MM.1S (cell line): ENCODE measurements at regions not wholly inside any gene's neighbourhood (a gene's known extent, or its start where the extent isn't known, plus 50 kb on each side); places are given as distances from the start of the nearest gene placed in this dataset.
"Not testable (repeated sequence)": the region's sequence is repeated elsewhere in the genome, so short reads cannot be mapped to it uniquely, and the experiment has no call there.

ENCODE experiments used
- DNase-seq: peaks from one replicate; pipeline ENCODE4 v3.0.0-alpha.2; 2015
- H2AFZ ChIP-seq: fragments of 300-600 bp; sonication (generic); 2 replicates; pipeline ENCODE4 v1.6.0; 2016; ENCODE audit warnings: antibody characterized with exemption, low read length
- H3F3A ChIP-seq: fragments of 300-600 bp; sonication (generic); 2 replicates; pipeline ENCODE4 v1.6.1; 2016; ENCODE audit warnings: mild to moderate bottlenecking, antibody characterized with exemption, low read length, moderate library complexity, mixed read lengths; ENCODE audit not compliant: insufficient read depth
- H3K27ac ChIP-seq: fragments of 300-600 bp; sonication (generic); 2 replicates; pipeline ENCODE4 v1.5.1; 2016; ENCODE audit warnings: mild to moderate bottlenecking, low read length
- H3K27me3 ChIP-seq: fragments of 300-600 bp; sonication (generic); replicated peaks from 2 replicates; pipeline ENCODE4 v1.6.0; 2016; ENCODE audit warnings: low read length; ENCODE audit not compliant: insufficient read depth
- H3K36me3 ChIP-seq: fragments of 300-600 bp; sonication (generic); replicated peaks from 2 replicates; pipeline ENCODE4 v1.6.1; 2016; ENCODE audit warnings: mild to moderate bottlenecking, low read length, mixed read lengths; ENCODE audit not compliant: insufficient read depth
- H3K4me1 ChIP-seq: fragments of 300-600 bp; sonication (generic); 2 replicates; pipeline ENCODE4 v1.6.1; 2016; ENCODE audit warnings: low read length, mixed read lengths
- H3K4me2 ChIP-seq: fragments of 300-600 bp; sonication (generic); 2 replicates; pipeline ENCODE4 v1.6.0; 2016; ENCODE audit warnings: low read depth, low read length
- H3K4me3 ChIP-seq: fragments of 300-600 bp; sonication (generic); 2 replicates; pipeline ENCODE4 v1.5.1; 2016; ENCODE audit warnings: low read length, mixed read lengths
- H3K79me2 ChIP-seq: fragments of 300-600 bp; sonication (generic); 2 replicates; pipeline ENCODE4 v1.6.1; 2016; ENCODE audit warnings: mixed run types, low read length, mixed read lengths
- H3K9ac ChIP-seq: fragments of 300-600 bp; sonication (generic); 2 replicates; pipeline ENCODE4 v1.6.1; 2016; ENCODE audit warnings: low read length, mixed read lengths
- H3K9me2 ChIP-seq: fragments of 300-600 bp; sonication (generic); replicated peaks from 2 replicates; pipeline ENCODE4 v1.6.1; 2016; ENCODE audit warnings: mild to moderate bottlenecking, low read length, mixed read lengths; ENCODE audit not compliant: insufficient read depth
- H3K9me3 ChIP-seq: fragments of 300-600 bp; sonication (generic); replicated peaks from 2 replicates; pipeline ENCODE4 v1.6.1; 2016; ENCODE audit warnings: mild to moderate bottlenecking, low read length, mixed read lengths; ENCODE audit not compliant: insufficient read depth
- H4K20me1 ChIP-seq: fragments of 300-600 bp; sonication (generic); 2 replicates; pipeline ENCODE4 v1.6.1; 2016; ENCODE audit warnings: mild to moderate bottlenecking, low read length, moderate library complexity, mixed read lengths; ENCODE audit not compliant: insufficient read depth
- CTCF ChIP-seq: fragments of 300-600 bp; sonication (generic); IDR thresholded peaks from 2 replicates; pipeline ENCODE4 v1.5.1; 2016; ENCODE audit warnings: antibody characterized with exemption, low read length, mixed read lengths
- EZH2 ChIP-seq: fragments of 300-600 bp; sonication (generic); optimal IDR thresholded peaks from 2 replicates; pipeline ENCODE3; 2017; ENCODE audit warnings: low read depth, mild to moderate bottlenecking, antibody characterized with exemption, low read length, mixed read lengths
- EZH2phosphoT487 ChIP-seq: fragments of 300-600 bp; sonication (generic); IDR thresholded peaks from 2 replicates; pipeline ENCODE4 v1.6.1; 2018; ENCODE audit warnings: antibody characterized with exemption, low read length

DNA sequence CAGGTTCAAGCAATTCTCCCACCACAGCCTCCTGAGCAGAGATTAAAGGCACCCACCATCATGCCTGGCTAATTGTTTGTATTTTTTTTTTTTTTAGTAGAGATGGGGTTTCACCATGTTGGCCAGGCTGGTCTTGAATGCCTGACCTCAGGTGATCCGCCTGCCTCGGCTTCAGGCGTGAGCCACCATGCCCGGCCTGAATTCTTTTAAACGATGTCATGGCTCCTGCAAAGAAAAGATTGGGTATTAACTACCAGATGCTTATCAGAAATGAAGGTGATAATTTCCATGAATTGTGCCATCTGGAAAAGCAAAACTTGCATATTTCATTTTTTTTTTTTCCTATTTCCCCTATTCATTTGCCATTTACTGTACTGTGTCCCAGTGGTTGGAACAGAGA, 195.7 kb upstream of the IGFBP7 start:
- Histone ChIP-seq H3K9ac (no peak overlapping the region), H3K4me3 (no peak overlapping the region), H3K9me2 (no peaks in the 10 kb centered on the region), H3K9me3 (no peaks in the 10 kb centered on the region), H3K79me2 (no peaks in the 10 kb centered on the region), H3K36me3 (no peaks in the 10 kb centered on the region), H3F3A (no peaks in the 10 kb centered on the region), H3K27me3 (no peaks in the 10 kb centered on the region), H3K4me1 (no peaks in the 10 kb centered on the region), H3K27ac (no peak overlapping the region), H4K20me1 (no peaks in the 10 kb centered on the region), H2AFZ (no peak overlapping the region), H3K4me2 (no peak overlapping the region)
- TF ChIP-seq CTCF (no peak), EZH2 (no peak), EZH2phosphoT487 (no peak)
- DNase-seq, result no peak

DNA sequence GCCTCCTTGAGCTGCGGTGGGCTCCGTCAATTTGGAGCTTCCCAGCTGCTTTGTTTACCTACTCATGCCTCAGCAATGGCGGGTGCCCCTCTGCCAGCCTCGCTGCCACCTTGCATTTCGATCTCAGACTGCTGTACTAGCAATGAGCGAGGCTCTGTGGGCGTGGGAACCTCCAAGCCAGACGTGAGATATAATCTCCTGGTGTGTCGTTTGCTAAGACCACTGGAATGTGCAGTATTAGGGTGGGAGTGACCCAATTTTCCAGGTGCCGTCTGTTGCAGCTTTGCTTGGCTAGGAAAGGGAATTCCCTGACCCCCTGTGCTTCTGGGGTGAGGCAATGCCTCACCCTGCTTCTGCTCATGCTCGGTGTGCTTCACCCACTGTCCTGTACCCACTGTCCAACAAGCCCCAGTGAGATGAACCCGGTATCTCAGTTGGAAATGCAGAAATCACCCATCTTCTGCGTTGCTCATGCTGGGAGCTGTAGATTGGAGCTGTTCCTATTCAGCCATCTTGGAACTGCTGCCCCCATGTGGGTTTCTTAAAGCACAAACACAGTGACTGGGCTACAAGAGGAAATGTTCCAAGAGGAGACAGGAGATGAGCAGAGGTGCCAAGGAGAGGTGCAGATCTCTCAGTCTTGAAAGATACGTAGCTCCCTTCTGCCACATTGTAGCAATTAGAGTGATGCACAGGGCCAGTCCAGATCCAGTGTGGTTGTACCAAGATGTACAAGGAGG, 193.0 kb upstream of the IGFBP7 start:
- Histone ChIP-seq H3F3A (no peaks in the 10 kb centered on the region), H3K27me3 (no peaks in the 10 kb centered on the region), H3K4me1 (no peaks in the 10 kb centered on the region), H4K20me1 (no peaks in the 10 kb centered on the region), H3K4me2 (no peak overlapping the region), H3K9me3 (no peaks in the 10 kb centered on the region), H3K27ac (no peak overlapping the region), H3K9ac (no peak overlapping the region), H3K79me2 (no peaks in the 10 kb centered on the region), H3K36me3 (no peaks in the 10 kb centered on the region), H3K9me2 (no peaks in the 10 kb centered on the region), H3K4me3 (no peak overlapping the region), H2AFZ (no peak overlapping the region)
- no peak for DNase-seq
- TF ChIP-seq CTCF, result no peak
- no peak for TF ChIP-seq EZH2
- TF ChIP-seq EZH2phosphoT487, result no peak

- not testable (repeated sequence) for H3K4me3 ChIP-seq, H2AFZ ChIP-seq, H3F3A ChIP-seq, H3K9ac ChIP-seq, H3K9me2 ChIP-seq, H3K4me2 ChIP-seq, H3K4me1 ChIP-seq, H3K27ac ChIP-seq, DNase-seq, H4K20me1 ChIP-seq, H3K36me3 ChIP-seq, H3K79me2 ChIP-seq, H3K27me3 ChIP-seq, H3K9me3 ChIP-seq
Observed at GRCh38 chr4:57300300-57300699, 190.1 kb upstream of the IGFBP7 start.

GRCh38 chr4:57291911-57292310, 181.7 kb upstream of the IGFBP7 start:
- TF ChIP-seq CTCF, result no peak
- TF ChIP-seq EZH2phosphoT487, result no peak
- TF ChIP-seq EZH2, result no peak

More at GRCh38 chr4:57291911-57292310, 181.7 kb upstream of the IGFBP7 start:
- H3F3A ChIP-seq, result no peaks in the 10 kb centered on the region
- no peak overlapping the region for H3K9ac ChIP-seq
- no peaks in the 10 kb centered on the region for H3K9me3 ChIP-seq
- H3K27me3 ChIP-seq, result no peaks in the 10 kb centered on the region
- H3K9me2 ChIP-seq, result no peaks in the 10 kb centered on the region
- no peak overlapping the region for H3K4me2 ChIP-seq
- H3K4me3 ChIP-seq, result no peak overlapping the region
- no peaks in the 10 kb centered on the region for H4K20me1 ChIP-seq
- H3K27ac ChIP-seq, result no peak overlapping the region
- no peak for DNase-seq
- H3K36me3 ChIP-seq, result no peaks in the 10 kb centered on the region
- no peak overlapping the region for H2AFZ ChIP-seq
- no peaks in the 10 kb centered on the region for H3K4me1 ChIP-seq
- H3K79me2 ChIP-seq, result no peaks in the 10 kb centered on the region
